Upper lobe of left lung (tissue), 4 donors: ENCODE measurements at regions not wholly inside any gene's neighbourhood (a gene's known extent, or its start where the extent isn't known, plus 50 kb on each side); places are given as distances from the start of the nearest gene placed in this dataset.

Source experiments
- POLR2AphosphoS5 ChIP-seq, 2 donors: sonication (generic); formaldehyde crosslinking; IDR thresholded peaks; one replicate each; pipeline ENCODE4 v1.5.1; 2017; ENCODE audit warnings: antibody characterized with exemption in 2 of 2
- TF ChIP-seq, protein P1 (sequence below), 6 experiments: fragments of 450-650 bp in 4 of 6; fragments of 200-600 bp in 2 of 6; sonication (generic) in 2 of 6; IDR thresholded peaks; one replicate each; pipeline ENCODE4 v1.5.1; 2016 to 2019; ENCODE audit warnings: antibody characterized with exemption in 6 of 6

- TF ChIP-seq, protein P1, sequence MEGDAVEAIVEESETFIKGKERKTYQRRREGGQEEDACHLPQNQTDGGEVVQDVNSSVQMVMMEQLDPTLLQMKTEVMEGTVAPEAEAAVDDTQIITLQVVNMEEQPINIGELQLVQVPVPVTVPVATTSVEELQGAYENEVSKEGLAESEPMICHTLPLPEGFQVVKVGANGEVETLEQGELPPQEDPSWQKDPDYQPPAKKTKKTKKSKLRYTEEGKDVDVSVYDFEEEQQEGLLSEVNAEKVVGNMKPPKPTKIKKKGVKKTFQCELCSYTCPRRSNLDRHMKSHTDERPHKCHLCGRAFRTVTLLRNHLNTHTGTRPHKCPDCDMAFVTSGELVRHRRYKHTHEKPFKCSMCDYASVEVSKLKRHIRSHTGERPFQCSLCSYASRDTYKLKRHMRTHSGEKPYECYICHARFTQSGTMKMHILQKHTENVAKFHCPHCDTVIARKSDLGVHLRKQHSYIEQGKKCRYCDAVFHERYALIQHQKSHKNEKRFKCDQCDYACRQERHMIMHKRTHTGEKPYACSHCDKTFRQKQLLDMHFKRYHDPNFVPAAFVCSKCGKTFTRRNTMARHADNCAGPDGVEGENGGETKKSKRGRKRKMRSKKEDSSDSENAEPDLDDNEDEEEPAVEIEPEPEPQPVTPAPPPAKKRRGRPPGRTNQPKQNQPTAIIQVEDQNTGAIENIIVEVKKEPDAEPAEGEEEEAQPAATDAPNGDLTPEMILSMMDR (IDR thresholded peaks at IDR 0.05) = no peak
- no peak for TF ChIP-seq POLR2AphosphoS5 (IDR thresholded peaks at IDR 0.05)
Measured at GRCh38 chr15:98522127-98522526, 126.2 kb upstream of the IGF1R start.
